GM19372 (cell line): ENCODE measurements at regions not wholly inside any gene's neighbourhood (a gene's known extent, or its start where the extent isn't known, plus 50 kb on each side); places are given as distances from the start of the nearest gene placed in this dataset.
"Not testable (repeated sequence)": the region's sequence is repeated elsewhere in the genome, so short reads cannot be mapped to it uniquely, and the experiment has no call there.

Experiments
- ATAC-seq: cut with Tn5 transposase; IDR thresholded peaks from one replicate; pipeline ENCODE4 v1.9.1; 2021; ENCODE audit warnings: mild to moderate bottlenecking, low read depth, moderate library complexity; ENCODE audit not compliant: unreplicated experiment

GRCh38 chr3:104149154-104149553 lies 1217.6 kb upstream of the ALCAM start:
- ATAC-seq = no peak

DNA sequence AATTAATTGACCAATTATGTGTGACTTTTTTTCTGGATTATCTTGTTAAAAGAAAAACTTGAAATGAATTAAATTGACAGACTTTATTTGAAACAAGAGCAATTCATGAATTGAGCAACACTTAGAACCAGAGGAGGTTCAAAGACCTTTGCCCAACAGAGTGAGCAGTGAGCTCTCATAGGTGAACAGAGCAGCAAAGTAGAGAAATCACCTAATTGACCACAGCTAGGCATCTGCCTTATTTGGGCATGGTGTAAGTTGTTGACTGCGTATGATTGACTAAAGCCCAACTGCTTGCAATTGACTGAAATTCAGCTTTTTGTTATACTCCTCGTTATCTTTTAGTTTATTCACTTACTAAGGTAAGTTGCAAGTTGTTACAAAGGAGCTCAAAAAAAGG lies 1216.0 kb upstream of the ALCAM start:
- no peak for ATAC-seq

- ATAC-seq = no peak
Measured at GRCh38 chr3:104154896-104155295, 1211.8 kb upstream of the ALCAM start.

DNA sequence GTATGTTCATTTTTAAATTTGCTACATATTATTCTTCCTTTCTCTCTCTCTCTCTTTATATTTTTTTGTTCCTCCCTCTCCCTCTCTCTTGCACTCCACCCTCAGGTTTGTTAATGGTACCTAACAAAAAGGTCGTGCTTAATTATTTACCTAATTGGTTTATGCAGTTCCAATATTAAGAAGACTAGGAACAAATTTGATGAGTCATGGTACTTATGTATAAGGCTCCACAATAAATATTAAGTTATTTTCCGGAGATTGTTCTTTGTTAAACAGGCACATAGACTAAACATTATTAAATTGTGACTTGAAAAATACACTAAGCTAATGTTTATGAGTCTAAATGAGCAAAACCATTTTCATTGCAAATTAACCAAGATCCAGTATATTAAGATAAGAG lies 1200.8 kb upstream of the ALCAM start:
- ATAC-seq = no peak

DNA sequence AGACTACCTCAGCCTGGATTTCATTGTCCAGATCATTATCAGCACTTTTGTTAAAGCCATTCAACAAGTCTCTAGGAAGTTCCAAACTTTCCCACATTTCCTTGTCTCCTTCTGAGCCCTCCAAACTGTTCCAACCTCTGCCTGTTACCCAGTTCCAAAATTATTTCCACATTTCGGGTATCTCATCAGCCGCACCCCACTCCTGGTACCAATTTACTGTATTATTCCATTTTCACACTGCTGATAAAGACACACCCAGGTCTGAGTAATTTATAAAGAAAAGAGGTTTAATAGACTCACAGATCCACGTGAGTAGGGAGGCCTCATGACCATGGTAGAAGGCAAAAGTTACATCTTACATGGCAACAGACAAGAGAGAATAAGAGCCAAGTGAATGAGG lies 1198.3 kb upstream of the ALCAM start:
- no peak for ATAC-seq

DNA sequence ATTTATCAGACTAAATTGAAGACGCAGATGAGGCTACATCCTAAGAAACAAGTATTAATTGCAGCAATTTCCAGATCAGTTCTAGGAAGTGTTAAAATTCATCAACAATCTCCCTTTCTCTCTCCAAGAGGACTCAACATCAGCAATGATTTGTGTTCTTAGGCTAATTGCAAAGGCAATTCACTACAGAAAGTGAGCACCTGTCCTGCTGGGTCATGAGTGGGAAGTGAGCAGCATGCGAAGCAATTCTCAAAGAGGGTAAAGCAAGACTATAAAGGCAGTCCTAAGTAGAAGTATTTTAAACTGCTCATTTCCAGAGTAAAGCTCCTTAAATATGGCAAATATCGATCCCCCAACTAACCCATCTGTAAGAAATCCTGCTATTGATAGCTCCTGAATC lies 1191.0 kb upstream of the ALCAM start:
- ATAC-seq = no peak

GRCh38 chr3:104176706-104177105 lies 1190.0 kb upstream of the ALCAM start:
- no peak for ATAC-seq

DNA sequence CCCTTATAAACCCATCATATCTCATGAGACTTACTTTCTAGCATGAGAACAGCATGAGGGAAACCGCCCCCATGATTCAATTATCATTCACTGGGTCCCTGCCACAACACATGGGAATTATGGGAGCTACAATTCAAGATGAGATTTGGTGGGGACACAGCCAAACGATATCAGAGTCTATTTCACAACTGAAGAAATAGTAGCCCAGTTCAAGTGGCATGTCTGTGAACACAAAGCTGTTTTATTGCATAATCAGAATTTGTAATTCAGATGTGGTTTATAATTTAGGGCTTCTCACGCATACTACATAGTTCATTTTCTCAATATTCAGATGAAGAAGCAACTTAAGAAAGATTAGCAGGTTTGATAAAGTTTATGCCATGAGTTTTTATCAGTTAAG lies 1188.0 kb upstream of the ALCAM start:
- ATAC-seq = no peak

GRCh38 chr3:104180906-104181305 lies 1185.8 kb upstream of the ALCAM start:
- ATAC-seq = no peak

DNA sequence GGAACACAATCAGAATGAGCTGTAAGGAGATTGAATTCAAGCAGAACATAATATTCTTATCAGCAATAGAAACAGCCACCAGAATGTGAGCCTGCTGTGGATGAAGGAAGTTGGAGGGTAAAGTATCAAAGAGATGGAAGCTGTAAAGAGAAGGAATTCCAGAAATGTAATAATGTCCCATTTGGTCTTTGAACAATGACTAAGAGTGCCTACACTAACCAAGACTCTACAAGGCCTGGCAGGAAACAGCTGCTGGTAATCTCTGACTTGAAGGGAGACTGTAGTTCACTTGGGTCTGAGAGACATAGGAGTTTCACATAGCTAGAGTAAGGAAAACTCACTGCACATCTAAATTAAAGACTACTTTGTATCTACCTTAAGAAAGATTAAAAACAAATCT lies 1176.0 kb upstream of the ALCAM start:
- no peak for ATAC-seq

DNA sequence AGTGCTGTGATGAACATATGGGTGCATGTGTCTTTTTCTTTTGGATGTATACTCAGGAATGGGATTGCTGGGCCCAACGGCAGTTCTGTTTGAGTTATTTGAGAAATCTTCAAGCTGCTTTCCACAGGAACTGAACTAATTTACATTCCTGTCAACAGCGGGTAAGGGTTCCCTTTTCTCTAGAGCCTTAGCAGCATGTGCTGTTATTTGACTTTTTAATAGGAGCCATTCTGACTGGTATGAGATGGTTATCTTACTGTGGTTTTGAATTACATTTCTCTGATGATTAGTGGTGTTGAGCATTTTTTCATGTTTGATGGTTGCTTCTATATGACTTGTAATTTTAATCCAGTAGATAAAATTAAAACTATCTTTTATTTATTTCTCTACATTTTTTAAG lies 1168.6 kb upstream of the ALCAM start:
- ATAC-seq = no peak

- ATAC-seq = no peak
Measured at GRCh38 chr3:104206925-104207324, 1159.8 kb upstream of the ALCAM start.

DNA sequence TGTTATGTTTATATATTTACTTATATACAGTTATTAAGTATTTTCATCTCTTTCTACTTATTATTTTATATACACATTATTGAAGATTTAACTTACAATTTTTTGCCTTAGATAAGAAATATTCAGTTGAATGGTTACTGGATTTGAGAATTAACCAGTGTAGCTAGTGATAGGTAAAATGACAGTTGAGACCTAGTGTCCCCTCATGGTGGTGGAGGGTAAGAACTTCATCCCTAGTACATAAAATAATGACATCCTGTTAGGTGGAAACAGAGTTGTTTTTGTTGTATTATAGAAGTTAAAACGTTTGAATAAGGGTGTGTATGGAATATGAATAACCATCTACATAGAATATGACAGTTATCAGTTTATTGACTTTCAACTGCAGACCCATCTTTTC lies 1152.4 kb upstream of the ALCAM start:
- ATAC-seq = no peak

- ATAC-seq = no peak
Measured at GRCh38 chr3:104214937-104215336, 1151.8 kb upstream of the ALCAM start.

DNA sequence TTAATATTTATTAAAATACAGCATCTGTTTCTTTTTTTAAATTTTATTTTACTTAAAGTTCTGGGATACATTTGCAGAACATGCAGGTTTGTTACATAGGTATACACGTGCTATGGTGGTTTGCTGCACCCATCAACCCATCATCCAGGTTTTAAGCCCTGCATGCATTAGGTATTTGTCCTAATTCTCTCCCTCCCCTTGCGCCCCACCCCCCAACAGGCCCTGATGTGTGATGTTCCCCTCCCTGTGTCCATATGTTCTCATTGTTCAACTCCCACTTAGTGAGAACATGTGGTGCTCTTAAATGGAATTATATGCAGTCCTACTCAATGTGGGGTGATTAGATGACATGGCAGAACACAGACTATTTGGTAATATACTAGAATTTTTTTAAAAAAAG lies 1147.7 kb upstream of the ALCAM start:
- ATAC-seq = not testable (repeated sequence)

DNA sequence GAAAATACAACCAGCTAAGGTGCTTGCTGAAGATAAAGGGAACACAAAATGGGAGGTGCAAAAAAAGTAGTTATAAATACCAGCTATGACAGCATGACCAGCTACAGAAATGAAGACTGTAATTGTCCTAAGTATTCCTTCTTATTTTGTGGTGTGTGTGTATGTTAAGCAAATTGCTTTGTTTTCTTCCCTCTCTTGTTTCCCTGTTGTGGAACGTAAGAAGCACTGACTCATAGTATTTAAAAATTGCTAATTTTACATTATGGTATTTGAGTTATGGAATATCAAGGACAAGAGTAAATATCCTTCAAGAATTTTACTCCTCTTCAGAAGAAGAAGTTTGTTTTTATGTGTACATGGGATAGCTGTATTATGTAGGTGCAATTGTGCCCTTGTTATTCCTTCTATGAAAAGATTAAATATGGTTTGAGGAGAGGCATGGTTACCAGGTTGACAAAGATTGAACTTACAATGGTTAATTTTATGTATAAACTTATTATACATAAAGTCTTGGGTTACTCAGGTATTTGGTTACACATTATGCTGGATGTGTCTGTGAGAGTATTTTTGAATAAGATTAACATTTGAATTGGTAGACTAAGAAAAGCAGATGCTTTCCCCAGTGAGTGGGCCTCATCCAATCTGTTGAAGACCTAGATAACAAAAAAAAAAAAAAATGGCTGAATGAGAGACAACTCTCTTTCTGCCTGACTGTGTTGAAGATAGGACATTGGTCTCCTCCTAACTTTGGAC lies 1132.1 kb upstream of the ALCAM start:
- no peak for ATAC-seq

DNA sequence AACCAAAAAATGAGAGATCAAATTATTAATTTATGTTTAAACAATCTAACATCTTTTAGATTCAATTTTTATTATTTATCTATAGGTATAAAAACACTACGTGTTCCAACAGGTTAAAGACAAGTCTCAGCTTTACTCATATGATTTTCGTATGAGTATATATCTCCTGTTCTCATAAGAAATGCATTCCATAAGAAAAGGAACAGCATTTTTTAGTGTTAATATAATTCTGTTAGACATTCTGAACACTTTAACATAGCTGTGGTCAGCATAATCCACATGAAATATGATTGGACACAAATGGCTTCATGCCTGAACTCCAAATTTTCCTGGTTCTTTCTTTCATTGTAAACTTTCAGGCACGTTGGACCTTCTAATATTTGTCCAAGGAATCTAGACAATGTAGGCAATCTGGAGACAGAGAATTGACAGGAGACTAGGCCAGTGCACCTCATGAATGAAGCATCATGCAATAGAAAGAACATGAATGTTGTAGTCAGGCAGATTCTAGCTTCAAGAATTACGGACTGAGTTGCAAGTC lies 1122.0 kb upstream of the ALCAM start:
- no peak for ATAC-seq

DNA sequence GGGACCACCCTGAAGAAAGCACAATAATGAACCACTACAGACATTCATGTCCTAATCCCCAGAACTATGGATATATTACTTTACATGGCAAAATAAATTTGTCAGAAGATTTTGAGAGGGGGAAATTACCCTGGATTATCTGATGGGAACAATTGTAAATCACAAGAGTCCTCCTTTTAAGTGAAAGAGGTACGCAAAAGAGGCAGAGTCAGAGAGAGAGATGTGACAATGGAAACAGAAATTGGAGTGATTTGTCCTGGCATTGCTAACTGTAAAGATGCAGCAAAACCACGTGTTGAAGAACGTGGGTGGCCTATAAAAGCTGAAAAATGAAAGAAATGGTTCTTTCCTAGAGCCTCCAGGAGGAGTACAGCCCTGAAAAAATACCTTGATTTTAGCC lies 1121.4 kb upstream of the ALCAM start:
- no peak for ATAC-seq

DNA sequence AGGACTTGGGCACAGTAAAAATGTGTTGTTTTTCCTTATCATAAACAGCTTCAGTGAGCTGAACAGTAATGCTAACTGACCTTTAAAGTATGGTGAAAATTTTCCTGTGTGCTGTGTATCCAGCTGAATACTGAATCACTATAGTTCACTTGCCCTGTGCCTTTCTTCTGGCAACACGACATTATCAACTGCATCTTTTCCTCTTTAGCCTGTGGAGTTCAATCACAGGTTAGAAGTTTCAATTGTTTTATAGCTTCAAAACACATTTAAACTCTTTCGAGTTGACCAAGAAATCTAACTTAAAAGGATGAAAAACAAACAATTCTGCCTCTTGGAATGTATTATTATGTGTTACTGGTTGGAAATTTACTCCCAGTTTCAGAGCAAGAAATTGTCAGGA lies 1120.7 kb upstream of the ALCAM start:
- no peak for ATAC-seq

- no peak for ATAC-seq
Measured at GRCh38 chr3:104257486-104257885, 1109.2 kb upstream of the ALCAM start.

DNA sequence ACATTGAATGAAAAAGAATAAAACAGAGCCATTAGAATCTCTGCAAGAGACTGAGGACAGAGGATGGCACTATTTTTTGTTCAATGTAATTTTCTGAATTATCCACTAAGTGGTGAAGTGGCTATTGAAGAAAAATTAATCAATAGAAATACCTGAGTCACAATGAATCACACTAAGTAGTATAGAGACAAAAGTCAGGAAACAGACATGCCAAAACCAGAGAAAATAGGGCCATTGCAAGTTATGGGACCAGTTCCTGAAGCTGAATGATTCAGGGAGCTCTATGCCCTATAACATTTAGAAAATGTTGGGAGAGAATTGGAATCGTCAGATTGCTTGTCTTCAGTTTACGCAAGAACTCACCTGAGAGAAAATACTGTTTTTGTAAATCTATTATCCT lies 1103.2 kb upstream of the ALCAM start:
- no peak for ATAC-seq

DNA sequence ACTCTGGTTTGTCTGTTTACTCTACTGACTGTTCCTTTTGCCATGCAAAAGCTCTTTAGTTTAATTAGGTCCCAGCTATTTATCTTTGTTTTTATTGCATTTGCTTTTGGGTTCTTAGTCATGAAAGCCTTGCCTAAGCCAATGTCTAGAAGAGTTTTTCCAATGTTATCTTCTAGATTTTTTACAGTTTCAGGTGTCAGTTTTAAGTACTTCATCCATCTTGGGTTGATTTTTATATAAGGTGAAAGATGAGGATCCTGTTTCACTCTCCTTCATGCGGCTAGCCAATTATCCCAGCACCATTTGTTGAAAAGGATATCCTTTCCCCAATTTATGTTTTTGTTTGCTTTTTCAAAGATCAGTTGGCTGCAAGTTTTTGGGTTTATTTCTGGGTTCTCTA lies 1100.5 kb upstream of the ALCAM start:
- not testable (repeated sequence) for ATAC-seq

DNA sequence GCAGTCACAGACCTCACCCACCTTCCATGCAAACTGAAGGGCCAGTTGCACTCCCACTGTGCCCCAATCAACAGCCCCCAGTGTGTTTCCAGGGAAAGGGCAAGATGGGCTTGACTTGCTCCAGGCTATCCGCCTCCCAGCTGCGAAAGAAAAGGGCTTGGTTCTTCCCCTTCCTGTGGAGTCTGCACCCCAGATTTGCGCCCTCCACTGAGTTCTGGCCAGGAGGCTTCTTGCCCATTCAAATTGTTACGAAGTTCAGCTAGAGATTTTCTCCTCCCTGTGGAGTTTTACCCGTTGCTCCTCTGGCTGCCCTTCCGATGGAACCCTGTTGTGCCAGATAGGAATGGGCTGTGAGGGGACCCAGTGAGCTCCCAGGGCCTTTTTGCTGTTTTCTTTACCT lies 1096.9 kb upstream of the ALCAM start:
- no peak for ATAC-seq
